ENCODE measurements at regions not wholly inside any gene's neighbourhood (a gene's known extent, or its start where the extent isn't known, plus 50 kb on each side); places are given as distances from the start of the nearest gene placed in this dataset.

DNA sequence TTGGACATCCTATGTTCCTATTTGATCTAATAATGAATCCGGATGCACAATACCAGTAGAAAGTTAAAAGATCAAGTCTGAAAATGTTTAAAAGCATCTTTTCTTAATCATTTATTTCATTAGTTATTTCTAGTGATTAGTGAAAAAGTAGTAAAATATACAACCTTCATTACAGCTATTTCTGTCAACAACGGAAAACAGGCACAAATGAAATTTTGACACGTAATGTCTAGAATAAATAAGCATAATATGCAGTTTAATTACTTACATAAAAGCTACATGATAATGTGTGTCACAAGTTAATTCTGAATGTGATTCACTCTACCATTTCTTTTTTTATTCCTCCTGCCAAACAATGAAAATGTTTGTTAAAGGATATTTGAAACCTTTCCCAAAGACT, 216.1 kb downstream of the MYCN start (continued):
- TF ChIP-seq HDAC2 (IDR thresholded peaks at IDR 0.05; ENCODE audit: borderline replicate concordance in 1 of 2, low read depth in 2 of 2, low read length in 2 of 2) (no peak), NRF1 (IDR thresholded peaks at IDR 0.05; ENCODE audit: low read depth, low read length) (no peak), SP2 (IDR thresholded peaks at IDR 0.05; ENCODE audit: low read length) (no peak), EP300 (IDR thresholded peaks at IDR 0.05; ENCODE audit: borderline replicate concordance in 1 of 2, low read depth in 2 of 2, low read length in 2 of 2) (no peak), RNF2 (IDR thresholded peaks at IDR 0.05; ENCODE audit: borderline replicate concordance, low read depth, low read length, missing control alignments, poor library complexity, severe bottlenecking) (no peak), TBP (IDR thresholded peaks at IDR 0.05; ENCODE audit: low read depth, low read length) (no peak)

All from H1 (cell line).